ENCODE measurements at regions not wholly inside any gene's neighbourhood (a gene's known extent, or its start where the extent isn't known, plus 50 kb on each side); places are given as distances from the start of the nearest gene placed in this dataset.

DNA sequence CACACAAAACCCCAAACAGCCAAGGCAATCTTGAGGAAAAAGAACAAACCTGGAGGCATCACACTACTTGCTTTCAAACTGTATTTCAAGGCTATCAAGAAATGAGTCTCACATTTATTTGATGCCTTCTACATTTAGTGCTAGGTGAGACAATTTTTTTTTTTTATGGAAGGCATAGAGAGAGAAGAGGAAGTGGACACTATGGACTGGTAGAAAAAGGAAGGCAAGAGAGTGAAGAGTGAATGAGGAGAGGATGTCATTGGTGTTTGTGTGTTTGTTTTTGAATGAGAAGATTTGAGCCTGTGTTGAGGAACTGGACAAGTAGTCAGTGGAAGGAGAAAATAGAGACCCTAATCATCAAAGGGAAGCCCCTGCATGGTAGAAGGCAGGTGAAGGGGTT lies 182.0 kb upstream of the JAG1 start:
- no peak overlapping the region for H3K4me2 ChIP-seq
- H3K4me1 ChIP-seq (replicated peaks; ENCODE audit: insufficient read depth): peaks cover 2% of the 10 kb centered on the region; the same call in 1 of the 2 replicates
- no TSS peak for BruUV-seq (replicated peaks)
- no peaks in the 10 kb centered on the region for H3K9me2 ChIP-seq (ENCODE audit: insufficient read depth)
- no peaks in the 10 kb centered on the region for H3K27me3 ChIP-seq (ENCODE audit: insufficient read depth, low read depth)
- no peak overlapping the region for H2AFZ ChIP-seq
- DNase-seq: no peak
- no peaks in the 10 kb centered on the region for H3K36me3 ChIP-seq (ENCODE audit: low read depth)
- TF ChIP-seq CTCF (conservative IDR thresholded peaks at IDR 0.05): no peak
- no peak for TF ChIP-seq EZH2 (IDR thresholded peaks at IDR 0.05; ENCODE audit: low read depth)
- no peaks in the 10 kb centered on the region for H3K79me2 ChIP-seq (ENCODE audit: low read depth)
- peaks cover 6% of the 10 kb centered on the region; the same call in 1 of the 2 replicates for H3K9me3 ChIP-seq (ENCODE audit: insufficient read depth, low read depth)
- no peaks in the 10 kb centered on the region for H3F3A ChIP-seq (ENCODE audit: insufficient read depth, low read depth)
- H3K27ac ChIP-seq: no peak overlapping the region
- H3K4me3 ChIP-seq: no peak overlapping the region
- intact Hi-C loops (cut with micrococcal nuclease; ENCODE audit: unreplicated experiment): no loop called here
- POLR2A ChIA-PET (ENCODE audit: unreplicated experiment): no interaction called here
- H4K20me1 ChIP-seq (ENCODE audit: insufficient read depth): no peaks in the 10 kb centered on the region
- CTCF ChIA-PET: no interaction called here

DNA sequence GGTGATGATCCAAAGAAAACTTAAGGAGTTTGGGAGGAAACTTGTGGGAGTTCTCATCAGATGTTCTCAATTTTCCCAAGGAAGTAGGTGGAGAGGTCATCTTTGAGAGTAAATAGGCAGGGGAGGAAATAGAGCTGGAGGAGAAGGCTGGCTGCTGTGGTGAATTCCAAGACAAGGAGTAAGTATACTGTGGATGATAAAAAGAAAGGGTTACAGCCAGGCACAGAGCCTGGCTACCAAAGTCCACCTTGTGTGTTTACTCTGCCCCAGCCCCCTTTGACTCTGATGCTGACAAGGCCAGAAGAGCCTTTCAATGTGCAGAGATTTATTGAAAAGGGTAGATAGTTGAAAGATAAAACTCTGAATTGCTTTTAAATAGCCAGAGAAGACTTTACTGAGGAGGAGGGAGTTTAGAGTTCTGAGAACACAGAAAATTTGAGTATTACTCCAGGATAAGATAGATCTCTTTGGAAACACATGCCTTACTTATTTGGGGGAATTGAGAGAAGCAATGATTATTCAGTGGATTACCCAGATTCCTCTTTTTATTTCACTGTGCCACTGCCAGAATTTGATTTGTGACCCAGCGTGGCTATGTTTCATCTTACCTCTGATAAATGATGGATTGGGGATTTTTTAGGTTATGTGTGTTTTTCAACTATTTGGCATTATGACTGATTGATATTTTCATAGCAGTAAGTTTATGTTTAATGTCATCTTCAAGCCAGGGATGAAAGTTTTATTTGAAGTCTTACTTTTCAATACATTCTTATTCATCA lies 182.6 kb upstream of the JAG1 start:
- Histone ChIP-seq H3K9me3 (ENCODE audit: insufficient read depth, low read depth) (peaks cover 6% of the 10 kb centered on the region), H4K20me1 (ENCODE audit: insufficient read depth) (no peaks in the 10 kb centered on the region), H3K4me1 (replicated peaks; ENCODE audit: insufficient read depth) (peaks cover 9% of the 10 kb centered on the region), H3K27ac (no peak overlapping the region), H3K4me2 (no peak overlapping the region), H2AFZ (no peak overlapping the region), H3K9me2 (ENCODE audit: insufficient read depth) (no peaks in the 10 kb centered on the region), H3F3A (ENCODE audit: insufficient read depth, low read depth) (peaks cover 3% of the 10 kb centered on the region; the same call in 1 of the 2 replicates), H3K4me3 (no peak overlapping the region), H3K27me3 (ENCODE audit: insufficient read depth, low read depth) (no peaks in the 10 kb centered on the region), H3K36me3 (ENCODE audit: low read depth) (no peaks in the 10 kb centered on the region), H3K79me2 (ENCODE audit: low read depth) (no peaks in the 10 kb centered on the region)
- intact Hi-C loops (cut with micrococcal nuclease; ENCODE audit: unreplicated experiment): no loop called here
- no TSS peak for BruUV-seq (replicated peaks)
- ChIA-PET CTCF (no interaction called here), POLR2A (ENCODE audit: unreplicated experiment) (no interaction called here)
- TF ChIP-seq CTCF (conservative IDR thresholded peaks at IDR 0.05) (no peak), EZH2 (IDR thresholded peaks at IDR 0.05; ENCODE audit: low read depth) (no peak)
- no peak for DNase-seq

GRCh38 chr20:10857352-10858070 lies 183.7 kb upstream of the JAG1 start:
- H3K4me3 ChIP-seq: no peak overlapping the region
- H4K20me1 ChIP-seq (ENCODE audit: insufficient read depth): no peaks in the 10 kb centered on the region
- no peak overlapping the region for H3K4me2 ChIP-seq
- intact Hi-C loops (cut with micrococcal nuclease; ENCODE audit: unreplicated experiment): no loop called here
- peaks cover 19% of the 10 kb centered on the region for H3K4me1 ChIP-seq (replicated peaks; ENCODE audit: insufficient read depth)
- CTCF ChIA-PET: no interaction called here
- no peaks in the 10 kb centered on the region for H3K9me2 ChIP-seq (ENCODE audit: insufficient read depth)
- POLR2A ChIA-PET (ENCODE audit: unreplicated experiment): no interaction called here
- no peak for DNase-seq
- no TSS peak for BruUV-seq (replicated peaks)
- peaks cover 6% of the 10 kb centered on the region for H3K9me3 ChIP-seq (ENCODE audit: insufficient read depth, low read depth)
- H2AFZ ChIP-seq: no peak overlapping the region
- no peaks in the 10 kb centered on the region for H3K36me3 ChIP-seq (ENCODE audit: low read depth)
- TF ChIP-seq EZH2 (IDR thresholded peaks at IDR 0.05; ENCODE audit: low read depth): no peak
- TF ChIP-seq CTCF (conservative IDR thresholded peaks at IDR 0.05): no peak
- H3K27ac ChIP-seq: no peak overlapping the region
- H3K79me2 ChIP-seq (ENCODE audit: low read depth): no peaks in the 10 kb centered on the region
- H3F3A ChIP-seq (ENCODE audit: insufficient read depth, low read depth): peaks cover 13% of the 10 kb centered on the region
- H3K27me3 ChIP-seq (ENCODE audit: insufficient read depth, low read depth): no peaks in the 10 kb centered on the region
